ENCODE measurements at regions not wholly inside any gene's neighbourhood (a gene's known extent, or its start where the extent isn't known, plus 50 kb on each side); places are given as distances from the start of the nearest gene placed in this dataset.

DNA sequence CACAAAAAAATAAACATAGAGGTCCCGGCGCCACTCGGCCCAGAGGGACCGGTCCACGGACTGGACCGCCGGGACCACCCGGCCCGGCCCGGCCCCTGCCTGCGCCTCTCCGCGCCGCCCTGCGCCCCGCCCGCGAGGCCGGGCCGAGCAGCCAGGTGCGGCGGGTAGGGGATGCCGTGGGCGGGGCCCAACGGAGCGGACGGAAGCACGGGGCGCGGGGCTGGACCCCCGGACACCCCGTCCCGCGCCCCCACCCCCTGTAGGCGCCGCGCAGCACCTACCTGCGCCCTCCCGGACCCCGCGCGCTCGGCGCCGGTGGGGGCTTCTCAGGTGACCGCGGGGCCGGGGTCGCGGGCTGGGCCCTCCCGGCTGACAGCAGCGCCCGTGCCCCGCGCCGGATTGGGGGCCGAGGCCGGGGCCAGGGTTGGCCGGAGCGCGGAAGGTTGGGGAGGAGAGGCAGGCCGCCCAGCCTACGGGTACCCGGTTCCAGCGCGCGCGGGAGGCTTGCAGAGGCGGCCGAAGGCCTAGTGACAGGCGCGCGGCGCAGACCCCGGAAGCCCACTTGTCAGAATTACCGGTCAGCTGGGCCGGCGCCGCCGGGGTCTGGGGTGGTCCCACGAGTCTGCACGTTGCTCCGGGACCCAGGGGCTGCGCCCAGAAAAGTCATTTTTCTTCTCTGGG is 351.9 kb upstream of the CAMK1G start (continued):
- TF ChIP-seq, protein P1, sequence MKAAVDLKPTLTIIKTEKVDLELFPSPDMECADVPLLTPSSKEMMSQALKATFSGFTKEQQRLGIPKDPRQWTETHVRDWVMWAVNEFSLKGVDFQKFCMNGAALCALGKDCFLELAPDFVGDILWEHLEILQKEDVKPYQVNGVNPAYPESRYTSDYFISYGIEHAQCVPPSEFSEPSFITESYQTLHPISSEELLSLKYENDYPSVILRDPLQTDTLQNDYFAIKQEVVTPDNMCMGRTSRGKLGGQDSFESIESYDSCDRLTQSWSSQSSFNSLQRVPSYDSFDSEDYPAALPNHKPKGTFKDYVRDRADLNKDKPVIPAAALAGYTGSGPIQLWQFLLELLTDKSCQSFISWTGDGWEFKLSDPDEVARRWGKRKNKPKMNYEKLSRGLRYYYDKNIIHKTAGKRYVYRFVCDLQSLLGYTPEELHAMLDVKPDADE (IDR thresholded peaks at IDR 0.05): no peak
- TF ChIP-seq ZNF114 (CRISPR knock-in tag; IDR thresholded peaks at IDR 0.05) (no peak), ZNF331 (CRISPR knock-in tag; IDR thresholded peaks at IDR 0.05; ENCODE audit: low read depth) (no peak)
- TF ChIP-seq, protein P2, sequence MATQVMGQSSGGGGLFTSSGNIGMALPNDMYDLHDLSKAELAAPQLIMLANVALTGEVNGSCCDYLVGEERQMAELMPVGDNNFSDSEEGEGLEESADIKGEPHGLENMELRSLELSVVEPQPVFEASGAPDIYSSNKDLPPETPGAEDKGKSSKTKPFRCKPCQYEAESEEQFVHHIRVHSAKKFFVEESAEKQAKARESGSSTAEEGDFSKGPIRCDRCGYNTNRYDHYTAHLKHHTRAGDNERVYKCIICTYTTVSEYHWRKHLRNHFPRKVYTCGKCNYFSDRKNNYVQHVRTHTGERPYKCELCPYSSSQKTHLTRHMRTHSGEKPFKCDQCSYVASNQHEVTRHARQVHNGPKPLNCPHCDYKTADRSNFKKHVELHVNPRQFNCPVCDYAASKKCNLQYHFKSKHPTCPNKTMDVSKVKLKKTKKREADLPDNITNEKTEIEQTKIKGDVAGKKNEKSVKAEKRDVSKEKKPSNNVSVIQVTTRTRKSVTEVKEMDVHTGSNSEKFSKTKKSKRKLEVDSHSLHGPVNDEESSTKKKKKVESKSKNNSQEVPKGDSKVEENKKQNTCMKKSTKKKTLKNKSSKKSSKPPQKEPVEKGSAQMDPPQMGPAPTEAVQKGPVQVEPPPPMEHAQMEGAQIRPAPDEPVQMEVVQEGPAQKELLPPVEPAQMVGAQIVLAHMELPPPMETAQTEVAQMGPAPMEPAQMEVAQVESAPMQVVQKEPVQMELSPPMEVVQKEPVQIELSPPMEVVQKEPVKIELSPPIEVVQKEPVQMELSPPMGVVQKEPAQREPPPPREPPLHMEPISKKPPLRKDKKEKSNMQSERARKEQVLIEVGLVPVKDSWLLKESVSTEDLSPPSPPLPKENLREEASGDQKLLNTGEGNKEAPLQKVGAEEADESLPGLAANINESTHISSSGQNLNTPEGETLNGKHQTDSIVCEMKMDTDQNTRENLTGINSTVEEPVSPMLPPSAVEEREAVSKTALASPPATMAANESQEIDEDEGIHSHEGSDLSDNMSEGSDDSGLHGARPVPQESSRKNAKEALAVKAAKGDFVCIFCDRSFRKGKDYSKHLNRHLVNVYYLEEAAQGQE (IDR thresholded peaks at IDR 0.05; ENCODE audit: unreplicated experiment): no peak

DNA sequence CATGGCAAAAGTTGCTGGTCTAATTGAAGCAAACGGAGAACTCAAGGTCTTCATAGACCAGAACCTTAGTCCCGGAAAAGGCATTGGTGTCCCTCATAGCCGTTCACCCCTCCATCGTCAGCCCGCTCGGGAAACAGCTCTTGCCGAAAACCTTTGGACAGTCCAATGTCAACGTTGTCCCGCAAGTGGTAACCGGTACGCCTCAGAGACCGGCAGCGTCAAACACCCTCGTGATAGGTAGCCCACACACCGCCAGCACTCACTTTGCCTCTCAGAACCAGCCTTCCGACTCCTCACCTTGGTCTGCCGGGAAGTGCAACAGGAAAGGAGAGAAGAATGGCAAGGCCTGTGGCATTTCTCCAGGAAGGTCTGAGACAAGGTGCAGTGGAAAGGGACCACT is 351.3 kb upstream of the CAMK1G start:
- Histone ChIP-seq H3K27me3 (ENCODE audit: insufficient read depth) (no peaks in the 10 kb centered on the region), H3K9me2 (ENCODE audit: insufficient read depth) (peaks cover 15% of the 10 kb centered on the region; the same call in 1 of the 2 replicates), H4K20me1 (replicated peaks; ENCODE audit: insufficient read depth) (no peaks in the 10 kb centered on the region), H2AFZ (0 out of 2 replicates have a peak overlapping the region, but pooled peaks have one; percentile 11), H3K4me2 (peak overlapping the region; percentile 23; the same call in 1 of the 2 replicates), H3K4me3 (peak overlapping the region; percentile 42; the same call in 1 of the 2 replicates), H3K79me2 (replicated peaks; ENCODE audit: insufficient read depth) (no peaks in the 10 kb centered on the region), H3K36me3 (ENCODE audit: insufficient read depth) (no peaks in the 10 kb centered on the region), H3F3A (replicated peaks; ENCODE audit: low read depth) (no peaks in the 10 kb centered on the region), H3K27ac (ENCODE audit: low read depth) (no peak overlapping the region), H3K4me1 (ENCODE audit: insufficient read depth) (peaks cover 11% of the 10 kb centered on the region)
- peaks cover 15% of the 10 kb centered on the region for H3K9me3 Mint-ChIP-seq
- H3K27me3 Mint-ChIP-seq (ENCODE audit: insufficient read depth, low read depth, poor library complexity): peaks cover 6% of the 10 kb centered on the region
- H3K36me3 Mint-ChIP-seq (ENCODE audit: low read depth): peaks cover 4% of the 10 kb centered on the region; the same call in 2 of the 3 replicates
- H3K4me3 Mint-ChIP-seq: no peak overlapping the region
- peaks cover 14% of the 10 kb centered on the region for H3K4me1 Mint-ChIP-seq
- no peak for ATAC-seq
- DNase-seq (ENCODE audit: low spot score): no peak
- no peak overlapping the region for H3K27ac Mint-ChIP-seq
- TF ChIP-seq EZH2phosphoT487 (IDR thresholded peaks at IDR 0.05; ENCODE audit: unreplicated experiment): no peak
- TF ChIP-seq, protein P2 (IDR thresholded peaks at IDR 0.05; ENCODE audit: unreplicated experiment): no peak
- no peak for TF ChIP-seq ZNF331 (CRISPR knock-in tag; IDR thresholded peaks at IDR 0.05; ENCODE audit: low read depth)
- no peak for TF ChIP-seq STAT1 (IDR thresholded peaks at IDR 0.05; ENCODE audit: unreplicated experiment)
- TF ChIP-seq ZNF462 (CRISPR knock-in tag; IDR thresholded peaks at IDR 0.05): no peak
- TF ChIP-seq JUNB (IDR thresholded peaks at IDR 0.05; ENCODE audit: unreplicated experiment): no peak
- TF ChIP-seq EZH2 (IDR thresholded peaks at IDR 0.05; ENCODE audit: low read depth, unreplicated experiment): no peak

Measured in GM23338 (cell line).